Suprapubic skin (tissue), 3 donors: ENCODE measurements at regions not wholly inside any gene's neighbourhood (a gene's known extent, or its start where the extent isn't known, plus 50 kb on each side); places are given as distances from the start of the nearest gene placed in this dataset.
"Not testable (repeated sequence)": the region's sequence is repeated elsewhere in the genome, so short reads cannot be mapped to it uniquely, and the experiment has no call there.

Source experiments
- POLR2A ChIP-seq, 2 donors: fragments of 450-650 bp; IDR thresholded peaks; one replicate each; pipeline ENCODE4 v1.6.1; 2017; ENCODE audit warnings: antibody characterized with exemption in 2 of 2, mild to moderate bottlenecking in 2 of 2, moderate library complexity in 2 of 2
- TF ChIP-seq, protein P1 (sequence below), 2 donors: fragments of 200-600 bp in 1 of 2; fragments of 450-650 bp in 1 of 2; sonication (generic) in 1 of 2; IDR thresholded peaks; one replicate each; pipeline ENCODE4 v1.5.1; 2016 to 2019; ENCODE audit warnings: antibody characterized with exemption in 2 of 2, mild to moderate bottlenecking in 1 of 2, moderate library complexity in 1 of 2

DNA sequence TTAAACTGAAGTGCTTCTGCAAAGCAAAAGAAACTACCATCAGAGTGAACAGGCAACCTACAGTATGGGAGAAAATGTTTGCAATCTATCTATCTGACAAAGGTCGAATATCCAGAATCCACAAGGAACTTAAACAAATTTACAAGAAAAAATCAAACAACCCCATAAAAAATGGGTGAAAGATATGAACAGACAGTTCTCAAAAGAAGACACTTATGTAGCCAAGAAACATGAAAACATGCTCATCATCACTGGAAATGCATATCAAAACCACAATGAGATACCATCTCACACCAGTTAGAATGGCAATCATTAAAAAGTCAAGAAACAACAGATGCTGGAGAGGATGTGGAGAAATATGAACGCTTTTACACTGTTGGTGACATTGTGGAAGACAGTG is 165.4 kb downstream of the CRPPA start:
- TF ChIP-seq, protein P1, sequence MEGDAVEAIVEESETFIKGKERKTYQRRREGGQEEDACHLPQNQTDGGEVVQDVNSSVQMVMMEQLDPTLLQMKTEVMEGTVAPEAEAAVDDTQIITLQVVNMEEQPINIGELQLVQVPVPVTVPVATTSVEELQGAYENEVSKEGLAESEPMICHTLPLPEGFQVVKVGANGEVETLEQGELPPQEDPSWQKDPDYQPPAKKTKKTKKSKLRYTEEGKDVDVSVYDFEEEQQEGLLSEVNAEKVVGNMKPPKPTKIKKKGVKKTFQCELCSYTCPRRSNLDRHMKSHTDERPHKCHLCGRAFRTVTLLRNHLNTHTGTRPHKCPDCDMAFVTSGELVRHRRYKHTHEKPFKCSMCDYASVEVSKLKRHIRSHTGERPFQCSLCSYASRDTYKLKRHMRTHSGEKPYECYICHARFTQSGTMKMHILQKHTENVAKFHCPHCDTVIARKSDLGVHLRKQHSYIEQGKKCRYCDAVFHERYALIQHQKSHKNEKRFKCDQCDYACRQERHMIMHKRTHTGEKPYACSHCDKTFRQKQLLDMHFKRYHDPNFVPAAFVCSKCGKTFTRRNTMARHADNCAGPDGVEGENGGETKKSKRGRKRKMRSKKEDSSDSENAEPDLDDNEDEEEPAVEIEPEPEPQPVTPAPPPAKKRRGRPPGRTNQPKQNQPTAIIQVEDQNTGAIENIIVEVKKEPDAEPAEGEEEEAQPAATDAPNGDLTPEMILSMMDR (IDR thresholded peaks at IDR 0.05) = not testable (repeated sequence)
- TF ChIP-seq POLR2A (IDR thresholded peaks at IDR 0.05) = not testable (repeated sequence)
